ENCODE measurements at regions not wholly inside any gene's neighbourhood (a gene's known extent, or its start where the extent isn't known, plus 50 kb on each side); places are given as distances from the start of the nearest gene placed in this dataset.

DNA sequence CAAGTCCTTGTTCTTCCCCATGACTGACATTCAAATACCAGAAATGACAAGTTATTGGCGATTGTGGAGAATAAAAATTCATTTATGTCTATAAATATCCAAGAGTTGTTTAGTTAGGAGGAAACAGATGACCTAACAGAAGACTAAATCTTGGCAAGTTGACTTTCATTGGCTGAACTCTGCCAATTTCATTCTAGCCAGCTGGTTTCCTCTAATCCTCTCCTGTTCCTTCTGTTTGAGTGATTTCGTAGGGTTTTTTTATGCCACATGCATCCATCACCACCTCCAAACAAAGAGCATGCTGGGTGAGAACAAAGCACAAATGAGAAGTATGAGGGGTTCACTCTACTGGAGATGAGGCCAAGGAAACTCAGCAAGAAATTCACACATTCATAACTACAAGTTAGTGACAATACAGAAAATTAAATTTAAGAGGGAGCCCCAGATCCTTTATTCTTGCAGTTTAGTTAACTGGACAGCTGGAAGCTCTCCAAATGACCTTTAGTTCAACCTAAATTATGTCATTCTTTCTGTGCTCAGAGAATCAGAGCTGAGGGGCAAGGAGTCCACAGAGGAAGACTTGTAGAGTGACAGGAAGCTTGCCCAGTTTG is 932.0 kb downstream of the TLE4 start (continued):
- TF ChIP-seq, protein P1, sequence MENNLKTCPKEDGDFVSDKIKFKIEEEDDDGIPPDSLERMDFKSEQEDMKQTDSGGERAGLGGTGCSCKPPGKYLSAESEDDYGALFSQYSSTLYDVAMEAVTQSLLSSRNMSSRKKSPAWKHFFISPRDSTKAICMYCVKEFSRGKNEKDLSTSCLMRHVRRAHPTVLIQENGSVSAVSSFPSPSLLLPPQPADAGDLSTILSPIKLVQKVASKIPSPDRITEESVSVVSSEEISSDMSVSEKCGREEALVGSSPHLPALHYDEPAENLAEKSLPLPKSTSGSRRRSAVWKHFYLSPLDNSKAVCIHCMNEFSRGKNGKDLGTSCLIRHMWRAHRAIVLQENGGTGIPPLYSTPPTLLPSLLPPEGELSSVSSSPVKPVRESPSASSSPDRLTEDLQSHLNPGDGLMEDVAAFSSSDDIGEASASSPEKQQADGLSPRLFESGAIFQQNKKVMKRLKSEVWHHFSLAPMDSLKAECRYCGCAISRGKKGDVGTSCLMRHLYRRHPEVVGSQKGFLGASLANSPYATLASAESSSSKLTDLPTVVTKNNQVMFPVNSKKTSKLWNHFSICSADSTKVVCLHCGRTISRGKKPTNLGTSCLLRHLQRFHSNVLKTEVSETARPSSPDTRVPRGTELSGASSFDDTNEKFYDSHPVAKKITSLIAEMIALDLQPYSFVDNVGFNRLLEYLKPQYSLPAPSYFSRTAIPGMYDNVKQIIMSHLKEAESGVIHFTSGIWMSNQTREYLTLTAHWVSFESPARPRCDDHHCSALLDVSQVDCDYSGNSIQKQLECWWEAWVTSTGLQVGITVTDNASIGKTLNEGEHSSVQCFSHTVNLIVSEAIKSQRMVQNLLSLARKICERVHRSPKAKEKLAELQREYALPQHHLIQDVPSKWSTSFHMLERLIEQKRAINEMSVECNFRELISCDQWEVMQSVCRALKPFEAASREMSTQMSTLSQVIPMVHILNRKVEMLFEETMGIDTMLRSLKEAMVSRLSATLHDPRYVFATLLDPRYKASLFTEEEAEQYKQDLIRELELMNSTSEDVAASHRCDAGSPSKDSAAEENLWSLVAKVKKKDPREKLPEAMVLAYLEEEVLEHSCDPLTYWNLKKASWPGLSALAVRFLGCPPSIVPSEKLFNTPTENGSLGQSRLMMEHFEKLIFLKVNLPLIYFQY (CRISPR knock-in tag; IDR thresholded peaks at IDR 0.05; ENCODE audit: borderline replicate concordance): no peak
- TF ChIP-seq SMARCE1 (IDR thresholded peaks at IDR 0.05; ENCODE audit: borderline replicate concordance): no peak

DNA sequence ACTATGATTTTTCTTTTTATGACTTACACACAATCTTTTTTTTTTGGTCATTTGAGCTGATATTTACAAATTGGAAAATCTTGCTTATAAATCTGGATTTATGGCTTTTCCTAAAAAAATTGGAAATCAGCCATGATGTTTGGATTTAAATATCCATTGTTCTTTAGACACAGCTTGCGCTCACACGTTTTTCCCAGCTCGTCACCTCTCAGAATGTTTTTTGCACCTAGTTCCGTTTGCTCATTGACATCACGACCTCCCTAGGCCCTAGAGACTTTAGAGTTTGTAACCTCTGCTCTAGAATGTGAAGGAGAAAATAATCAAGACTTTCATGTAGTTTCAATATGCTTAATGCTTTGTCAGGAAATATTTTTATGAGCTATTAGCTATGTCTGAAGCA is 930.5 kb downstream of the TLE4 start:
- Histone ChIP-seq H3K9ac (ENCODE audit: insufficient read depth, low read depth, low read length) (no peak overlapping the region), H4K20me1 (ENCODE audit: insufficient read depth, low read length) (no peaks in the 10 kb centered on the region), H3K36me3 (replicated peaks in 1 of 2; ENCODE audit: control insufficient read depth in 1 of 2, insufficient read depth in 2 of 2, low read length in 2 of 2) (no peaks in the 10 kb centered on the region), H3K4me2 (ENCODE audit: low read depth, low read length) (no peak overlapping the region), H3K27me3 (ENCODE audit: control insufficient read depth in 1 of 2, insufficient read depth in 2 of 2, low read length in 2 of 2) (no peaks in the 10 kb centered on the region), H3K9me3 (ENCODE audit: low read length) (peaks cover 27% of the 10 kb centered on the region), H3K27ac (ENCODE audit: extremely low read length, insufficient read depth, low read length) (no peak overlapping the region), H2AFZ (ENCODE audit: low read length) (no peak overlapping the region), H3K79me2 (ENCODE audit: insufficient read depth, low read length) (no peaks in the 10 kb centered on the region), H3K4me1 (ENCODE audit: insufficient read depth, low read length) (no peaks in the 10 kb centered on the region), H3K4me3 (replicated peaks in 1 of 3; ENCODE audit: insufficient read depth in 1 of 3, low read depth in 2 of 3, low read length in 3 of 3) (no peak overlapping the region)
- in situ Hi-C loops (cut with HindIII; ENCODE audit: extremely low pct_ligation_motif_present, low pct_unique_long_range_greater_than_20kb) (no loop called here), intact Hi-C loops (cut with micrococcal nuclease; ENCODE audit: unreplicated experiment) (no loop called here)
- BruUV-seq (replicated peaks): no TSS peak
- ATAC-seq: no peak
- ChIA-PET POLR2A (no interaction called here), CTCF (ENCODE audit: low intra/inter-chr PET ratio, low total read pairs) (no interaction called here)
- no peak for DNase-seq (ENCODE audit: low spot score)
- no peak for FAIRE-seq
- 15% methylated on average over 5 of the region's 5 CpGs for WGBS (ENCODE audit: low lambda C conversion rate)
- TF ChIP-seq RARA (CRISPR knock-in tag; IDR thresholded peaks at IDR 0.05): no peak
- TF ChIP-seq ERF (CRISPR knock-in tag; IDR thresholded peaks at IDR 0.05): no peak
- no peak for TF ChIP-seq TARDBP (CRISPR knock-in tag; IDR thresholded peaks at IDR 0.05)
- TF ChIP-seq ZNF792 (CRISPR knock-in tag; IDR thresholded peaks at IDR 0.05): no peak
- TF ChIP-seq, protein P2, sequence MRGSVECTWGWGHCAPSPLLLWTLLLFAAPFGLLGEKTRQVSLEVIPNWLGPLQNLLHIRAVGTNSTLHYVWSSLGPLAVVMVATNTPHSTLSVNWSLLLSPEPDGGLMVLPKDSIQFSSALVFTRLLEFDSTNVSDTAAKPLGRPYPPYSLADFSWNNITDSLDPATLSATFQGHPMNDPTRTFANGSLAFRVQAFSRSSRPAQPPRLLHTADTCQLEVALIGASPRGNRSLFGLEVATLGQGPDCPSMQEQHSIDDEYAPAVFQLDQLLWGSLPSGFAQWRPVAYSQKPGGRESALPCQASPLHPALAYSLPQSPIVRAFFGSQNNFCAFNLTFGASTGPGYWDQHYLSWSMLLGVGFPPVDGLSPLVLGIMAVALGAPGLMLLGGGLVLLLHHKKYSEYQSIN (CRISPR knock-in tag; IDR thresholded peaks at IDR 0.05; ENCODE audit: borderline replicate concordance): no peak
- TF ChIP-seq SATB2 (CRISPR knock-in tag; IDR thresholded peaks at IDR 0.05): no peak
- no peak for TF ChIP-seq CENPT (CRISPR knock-in tag; IDR thresholded peaks at IDR 0.05; ENCODE audit: low read depth)
- TF ChIP-seq, protein P3, sequence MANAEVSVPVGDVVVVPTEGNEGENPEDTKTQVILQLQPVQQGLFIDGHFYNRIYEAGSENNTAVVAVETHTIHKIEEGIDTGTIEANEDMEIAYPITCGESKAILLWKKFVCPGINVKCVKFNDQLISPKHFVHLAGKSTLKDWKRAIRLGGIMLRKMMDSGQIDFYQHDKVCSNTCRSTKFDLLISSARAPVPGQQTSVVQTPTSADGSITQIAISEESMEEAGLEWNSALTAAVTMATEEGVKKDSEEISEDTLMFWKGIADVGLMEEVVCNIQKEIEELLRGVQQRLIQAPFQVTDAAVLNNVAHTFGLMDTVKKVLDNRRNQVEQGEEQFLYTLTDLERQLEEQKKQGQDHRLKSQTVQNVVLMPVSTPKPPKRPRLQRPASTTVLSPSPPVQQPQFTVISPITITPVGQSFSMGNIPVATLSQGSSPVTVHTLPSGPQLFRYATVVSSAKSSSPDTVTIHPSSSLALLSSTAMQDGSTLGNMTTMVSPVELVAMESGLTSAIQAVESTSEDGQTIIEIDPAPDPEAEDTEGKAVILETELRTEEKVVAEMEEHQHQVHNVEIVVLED (CRISPR knock-in tag; IDR thresholded peaks at IDR 0.05; ENCODE audit: borderline replicate concordance): no peak
- no peak for TF ChIP-seq NCOA5 (CRISPR knock-in tag; IDR thresholded peaks at IDR 0.05)
- no peak for TF ChIP-seq EED (CRISPR knock-in tag; IDR thresholded peaks at IDR 0.05)
- TF ChIP-seq, protein P4, sequence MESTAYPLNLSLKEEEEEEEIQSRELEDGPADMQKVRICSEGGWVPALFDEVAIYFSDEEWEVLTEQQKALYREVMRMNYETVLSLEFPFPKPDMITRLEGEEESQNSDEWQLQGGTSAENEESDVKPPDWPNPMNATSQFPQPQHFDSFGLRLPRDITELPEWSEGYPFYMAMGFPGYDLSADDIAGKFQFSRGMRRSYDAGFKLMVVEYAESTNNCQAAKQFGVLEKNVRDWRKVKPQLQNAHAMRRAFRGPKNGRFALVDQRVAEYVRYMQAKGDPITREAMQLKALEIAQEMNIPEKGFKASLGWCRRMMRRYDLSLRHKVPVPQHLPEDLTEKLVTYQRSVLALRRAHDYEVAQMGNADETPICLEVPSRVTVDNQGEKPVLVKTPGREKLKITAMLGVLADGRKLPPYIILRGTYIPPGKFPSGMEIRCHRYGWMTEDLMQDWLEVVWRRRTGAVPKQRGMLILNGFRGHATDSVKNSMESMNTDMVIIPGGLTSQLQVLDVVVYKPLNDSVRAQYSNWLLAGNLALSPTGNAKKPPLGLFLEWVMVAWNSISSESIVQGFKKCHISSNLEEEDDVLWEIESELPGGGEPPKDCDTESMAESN (CRISPR knock-in tag; conservative IDR thresholded peaks at IDR 0.05): no peak
